A549 (cell line): ENCODE measurements at regions not wholly inside any gene's neighbourhood (a gene's known extent, or its start where the extent isn't known, plus 50 kb on each side); places are given as distances from the start of the nearest gene placed in this dataset.

Experiments used
- CHD4 ChIP-seq: fragments of 200-600 bp; sonication (generic); IDR thresholded peaks from 2 replicates; pipeline ENCODE4 v1.6.1; 2016; ENCODE audit warnings: antibody characterized with exemption, mild to moderate bottlenecking, borderline replicate concordance
- CTCF ChIP-seq: fragments of >200 bp; sonication (Bioruptor Twin); formaldehyde crosslinking; IDR thresholded peaks from 3 replicates; pipeline ENCODE4 v1.5.1; 2016
- EP300 ChIP-seq, 2 experiments: fragments of >200 bp; sonication (Bioruptor Twin); formaldehyde crosslinking; IDR thresholded peaks; 2 replicates in 1 of 2; 3 replicates in 1 of 2; pipeline ENCODE4 v1.6.1; 2016 to 2017
- FOXS1 ChIP-seq: fragments of 250-450 bp; sonication (Bioruptor Pico); IDR thresholded peaks from 2 replicates; pipeline ENCODE4 v1.5.0; 2020; ENCODE audit warnings: mild to moderate bottlenecking, moderate library complexity
- KDM1A ChIP-seq: fragments of 200-600 bp; sonication (generic); IDR thresholded peaks from 2 replicates; pipeline ENCODE4 v1.6.1; 2016; ENCODE audit warnings: low read depth, mild to moderate bottlenecking
- KDM5A ChIP-seq: fragments of 200-600 bp; sonication (generic); IDR thresholded peaks from 2 replicates; pipeline ENCODE4 v1.6.1; 2016; ENCODE audit warnings: antibody characterized with exemption, mild to moderate bottlenecking
- POLR2A ChIP-seq: IDR thresholded peaks from 2 replicates; pipeline ENCODE4 v1.6.1; 2012; ENCODE audit warnings: mild to moderate bottlenecking, low read length
- RAD21 ChIP-seq, 2 experiments: fragments of >200 bp in 1 of 2; sonication (Bioruptor Twin) in 1 of 2; formaldehyde crosslinking in 1 of 2; IDR thresholded peaks in 1 of 2; conservative IDR thresholded peaks in 1 of 2; 2 replicates in 1 of 2; 3 replicates in 1 of 2; pipeline ENCODE4 v1.6.1; 2012 to 2018; ENCODE audit warnings: inconsistent platforms in 1 of 2
- RFX5 ChIP-seq: fragments of 450-650 bp; IDR thresholded peaks from 2 replicates; pipeline ENCODE4 v1.7.1; 2014; ENCODE audit warnings: antibody characterized with exemption, mild to moderate bottlenecking, moderate library complexity
- SMC3 ChIP-seq: fragments of >200 bp; sonication (Bioruptor Twin); formaldehyde crosslinking; IDR thresholded peaks from 3 replicates; pipeline ENCODE4 v1.6.1; 2018; ENCODE audit warnings: inconsistent platforms

GRCh38 chr9:7242126-7242525 is 484.4 kb downstream of the KDM4C start:
- TF ChIP-seq RFX5 (no peak), CTCF (no peak), SMC3 (no peak), KDM1A (no peak), POLR2A (no peak), FOXS1 (CRISPR knock-in tag) (no peak), RAD21 (conservative IDR thresholded peaks at IDR 0.05 in 1 of 2, IDR thresholded peaks at IDR 0.05 in 1 of 2) (no peak), KDM5A (no peak), CHD4 (no peak), EP300 (IDR thresholded peaks at IDR 0.05) (no peak)
